Activated naive CD8-positive, alpha-beta T cell treated with anti-CD3 and anti-CD28 coated beads, Interleukin-2, amount 10 ng/mL, durations not matched to agents 7 days and 5 days (primary cell): ENCODE measurements at regions not wholly inside any gene's neighbourhood (a gene's known extent, or its start where the extent isn't known, plus 50 kb on each side); places are given as distances from the start of the nearest gene placed in this dataset.

Experiments
- ATAC-seq: fragments of 150-1000 bp; cut with Tn5 transposase; one replicate; pipeline ENCODE4 v1.10.0; 2021; ENCODE audit warnings: low read depth, moderate library complexity
- POLR2A ChIA-PET: fragments of 350-600 bp; sonication (Branson Sonifier 250); formaldehyde crosslinking; loops from one replicate; lab custom pipeline; 2021; ENCODE audit warnings: antibody characterized with exemption; lab: Charles Lee
- DNase-seq: peaks from one replicate; pipeline ENCODE4 v3.0.0; 2021
- H3K27ac Mint-ChIP-seq: one replicate; pipeline ENCODE4 v1.8.0; 2022; ENCODE audit warnings: mild to moderate bottlenecking, mixed read lengths
- H3K27me3 Mint-ChIP-seq: one replicate; pipeline ENCODE4 v1.8.0; 2022; ENCODE audit warnings: mild to moderate bottlenecking, moderate library complexity, mixed read lengths
- H3K36me3 Mint-ChIP-seq: one replicate; pipeline ENCODE4 v1.8.0; 2021; ENCODE audit warnings: mild to moderate bottlenecking, mixed read lengths
- H3K4me1 Mint-ChIP-seq: one replicate; pipeline ENCODE4 v1.8.0; 2021; ENCODE audit warnings: mixed read lengths
- H3K4me3 Mint-ChIP-seq: one replicate; pipeline ENCODE4 v1.8.0; 2022; ENCODE audit warnings: mild to moderate bottlenecking, moderate library complexity, mixed read lengths
- H3K9me3 Mint-ChIP-seq: one replicate; pipeline ENCODE4 v1.8.0; 2021; ENCODE audit warnings: mixed read lengths

DNA sequence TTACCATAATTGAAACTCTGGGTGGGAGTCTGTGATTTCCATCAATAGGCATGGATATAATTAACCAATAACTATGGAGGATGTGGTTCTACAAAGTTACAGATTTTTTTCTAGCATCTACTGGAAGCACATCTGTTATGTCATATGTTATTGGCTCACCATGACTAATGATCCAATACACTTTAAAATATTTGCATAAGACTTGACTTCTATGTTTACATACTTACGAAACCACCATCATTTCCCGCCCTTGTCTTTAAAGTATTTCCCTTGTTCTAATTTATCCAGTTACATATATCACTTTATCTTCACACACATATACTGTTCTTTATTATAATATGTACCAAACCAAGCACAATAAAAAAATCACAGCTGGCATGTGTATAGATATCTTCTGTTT, 380.3 kb upstream of the CBLB start:
- DNase-seq (no peak), ATAC-seq (no peak)
- POLR2A ChIA-PET: no interaction called here
- peaks cover 37% of the 10 kb centered on the region for H3K36me3 Mint-ChIP-seq
- no peak overlapping the region for H3K4me3 Mint-ChIP-seq
- peaks cover 13% of the 10 kb centered on the region for H3K9me3 Mint-ChIP-seq
- no peaks in the 10 kb centered on the region for H3K27me3 Mint-ChIP-seq
- H3K27ac Mint-ChIP-seq: no peak overlapping the region
- H3K4me1 Mint-ChIP-seq: peaks cover 21% of the 10 kb centered on the region

DNA sequence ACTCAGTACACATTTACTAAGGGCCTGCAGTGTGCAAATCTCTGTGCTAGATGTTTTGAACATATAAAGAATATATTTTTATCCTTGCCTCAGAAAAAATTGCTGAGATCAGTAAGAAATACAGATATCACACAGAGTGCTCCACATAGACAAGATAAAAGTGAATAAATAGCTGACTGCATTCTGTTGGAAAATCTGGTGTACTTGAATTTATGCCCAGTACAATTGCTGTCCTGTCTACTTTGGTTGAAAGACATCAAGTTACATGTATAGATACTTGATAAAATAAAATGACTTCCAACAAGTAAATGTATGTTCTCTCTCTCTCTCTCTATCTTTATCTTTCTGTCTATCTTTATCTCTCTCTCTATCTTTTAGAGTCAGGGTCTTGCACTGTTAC, 381.2 kb upstream of the CBLB start:
- H3K4me1 Mint-ChIP-seq: peaks cover 22% of the 10 kb centered on the region
- DNase-seq: no peak

DNA sequence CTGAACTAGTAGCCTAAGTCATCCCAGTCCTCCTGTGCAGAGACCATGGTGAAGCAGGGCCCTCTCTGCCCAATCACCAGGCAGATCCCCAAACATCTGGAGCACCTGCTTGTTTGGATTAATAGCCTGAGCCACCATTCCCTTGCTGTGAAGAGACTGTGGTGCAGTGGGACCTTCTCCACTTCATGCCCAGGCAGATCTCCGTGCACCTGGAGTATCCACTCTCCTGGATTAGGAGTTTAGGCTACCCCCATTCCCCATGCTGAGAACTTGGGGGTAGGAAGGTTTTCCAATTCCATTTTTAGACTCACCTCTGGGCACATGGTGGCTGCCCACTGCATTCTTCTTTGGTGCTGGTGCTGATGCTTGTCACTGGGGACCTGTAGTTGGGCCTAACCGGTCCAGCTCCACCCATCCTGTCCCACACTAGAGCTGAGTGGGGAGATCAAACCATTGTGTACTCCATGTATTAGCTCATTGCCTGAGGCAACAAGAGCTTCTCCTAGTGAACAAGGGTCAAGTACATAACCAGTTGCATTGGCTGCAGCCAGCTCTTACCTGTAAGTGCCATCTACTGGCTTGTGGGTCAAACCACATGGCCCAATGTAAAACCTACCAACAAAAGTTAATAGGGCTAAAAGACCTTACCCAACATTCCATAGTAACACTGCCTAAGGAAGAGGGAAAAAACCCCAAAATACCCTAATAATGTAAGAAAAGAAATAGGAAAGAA, 382.5 kb upstream of the CBLB start:
- H3K4me3 Mint-ChIP-seq: no peak overlapping the region
- DNase-seq (no peak), ATAC-seq (peak; percentile 56)
- POLR2A ChIA-PET: no interaction called here
- no peaks in the 10 kb centered on the region for H3K27me3 Mint-ChIP-seq
- H3K4me1 Mint-ChIP-seq: peaks cover 22% of the 10 kb centered on the region
- peaks cover 38% of the 10 kb centered on the region for H3K36me3 Mint-ChIP-seq
- H3K9me3 Mint-ChIP-seq: peaks cover 11% of the 10 kb centered on the region
- peak overlapping the region; percentile 67 for H3K27ac Mint-ChIP-seq

More for the DNA sequence above, 381.2 kb upstream of the CBLB start:
- H3K4me3 Mint-ChIP-seq: no peak overlapping the region
- peaks cover 39% of the 10 kb centered on the region for H3K36me3 Mint-ChIP-seq
- no peaks in the 10 kb centered on the region for H3K27me3 Mint-ChIP-seq
- peaks cover 13% of the 10 kb centered on the region for H3K9me3 Mint-ChIP-seq
- POLR2A ChIA-PET: no interaction called here
- no peak for ATAC-seq
- H3K27ac Mint-ChIP-seq: no peak overlapping the region

DNA sequence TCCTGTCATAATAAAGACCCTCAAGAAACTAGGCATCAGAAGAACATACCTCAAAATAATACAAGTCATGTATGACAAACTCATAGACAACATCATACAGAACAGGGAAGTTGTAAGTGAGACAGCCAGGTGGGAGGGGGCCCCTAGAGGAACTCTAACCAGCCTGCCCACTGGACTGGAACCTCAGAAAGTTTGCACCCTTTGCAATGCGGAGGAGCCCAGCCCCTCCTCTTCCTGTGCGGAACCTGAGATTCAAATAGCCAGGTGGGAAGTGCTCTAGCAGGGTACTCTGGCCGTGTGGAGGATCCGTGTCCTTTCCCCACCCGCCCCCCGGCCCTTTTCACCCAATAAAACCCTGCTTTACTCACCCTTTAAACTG, 387.0 kb upstream of the CBLB start:
- Mint-ChIP-seq H3K4me3 (no peak overlapping the region), H3K4me1 (peaks cover 5% of the 10 kb centered on the region), H3K9me3 (peaks cover 8% of the 10 kb centered on the region), H3K27ac (no peak overlapping the region), H3K27me3 (no peaks in the 10 kb centered on the region), H3K36me3 (peaks cover 17% of the 10 kb centered on the region)
- DNase-seq: no peak
- no peak for ATAC-seq
- POLR2A ChIA-PET: no interaction called here

DNA sequence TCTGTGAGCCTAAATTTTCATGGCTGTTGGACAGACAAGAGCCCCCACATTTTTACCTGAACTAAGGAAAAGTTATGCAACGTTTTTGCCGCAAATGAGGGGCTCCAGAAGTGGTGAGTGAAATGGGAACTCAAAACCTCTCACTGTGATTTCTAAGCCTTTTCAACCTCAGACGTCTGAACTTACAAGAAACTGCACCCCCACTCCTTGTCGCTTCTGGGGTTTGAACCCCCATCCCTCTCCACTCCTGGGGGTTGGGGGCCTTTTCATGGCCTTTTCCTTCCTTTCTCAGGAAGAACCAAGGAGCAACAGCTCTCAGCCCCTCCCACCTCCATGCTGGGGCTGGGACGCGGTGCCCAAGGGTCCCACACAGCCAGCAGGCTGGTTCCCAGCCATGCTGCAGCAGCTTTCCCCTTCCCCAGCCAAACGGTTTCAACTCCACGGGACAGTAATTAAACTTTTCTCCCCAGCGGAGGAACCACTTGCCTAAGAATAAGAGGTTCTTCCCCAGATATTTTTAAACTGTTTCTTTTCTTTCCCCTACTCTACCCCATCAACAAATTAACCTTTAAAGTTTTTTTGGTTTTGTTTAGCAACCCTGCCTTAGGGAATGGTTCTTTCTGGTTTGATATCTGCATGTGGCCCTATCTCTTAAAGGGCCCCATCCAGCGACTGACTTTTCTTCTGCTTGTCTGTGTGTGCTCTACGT, 387.6 kb upstream of the CBLB start:
- POLR2A ChIA-PET: no interaction called here
- ATAC-seq: no peak
- Mint-ChIP-seq H3K27ac (no peak overlapping the region), H3K4me3 (no peak overlapping the region), H3K36me3 (peaks cover 14% of the 10 kb centered on the region), H3K27me3 (no peaks in the 10 kb centered on the region), H3K4me1 (peaks cover 3% of the 10 kb centered on the region), H3K9me3 (peaks cover 7% of the 10 kb centered on the region)
- DNase-seq: no peak

DNA sequence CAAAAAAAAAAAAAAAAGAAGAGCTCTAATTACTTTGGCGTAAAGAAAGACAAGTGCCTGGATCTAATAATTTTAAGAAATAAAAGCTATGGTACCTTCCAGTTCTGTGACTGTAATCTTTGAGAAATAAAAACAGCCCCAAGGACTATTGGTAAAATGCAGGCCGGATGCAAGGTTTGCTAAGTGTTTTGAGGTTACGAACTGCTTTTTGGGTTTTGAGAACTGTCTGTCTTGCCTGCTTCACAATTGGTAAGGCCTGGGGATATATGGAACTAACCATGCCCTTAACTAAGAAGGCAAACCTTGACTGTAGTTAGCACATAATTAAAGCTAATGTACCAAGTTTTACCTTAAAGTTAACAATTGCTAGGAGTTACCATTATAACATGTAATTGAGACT, 388.4 kb upstream of the CBLB start:
- no peak overlapping the region for H3K4me3 Mint-ChIP-seq
- peaks cover 5% of the 10 kb centered on the region for H3K9me3 Mint-ChIP-seq

DNA sequence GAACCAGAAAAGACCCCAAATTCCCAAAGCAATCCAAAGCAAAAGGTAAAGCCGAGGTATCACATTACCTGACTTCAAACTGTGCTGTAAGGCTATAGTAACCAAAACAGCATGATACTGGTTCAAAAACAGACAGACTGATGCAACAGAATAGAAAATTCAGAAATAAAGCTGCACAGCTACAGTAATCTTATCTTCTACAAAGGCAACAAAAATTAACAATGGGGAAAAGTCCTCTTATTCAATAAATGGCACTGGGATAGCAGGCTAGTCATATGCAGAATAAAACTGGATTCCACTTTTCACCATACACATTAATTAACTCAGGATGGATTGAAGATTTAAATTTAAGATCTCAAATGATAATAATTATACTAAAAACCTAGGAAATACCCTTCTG, 392.6 kb upstream of the CBLB start:
- Mint-ChIP-seq H3K4me3 (no peak overlapping the region), H3K36me3 (no peaks in the 10 kb centered on the region), H3K4me1 (no peaks in the 10 kb centered on the region)

More for the DNA sequence above, 388.4 kb upstream of the CBLB start:
- H3K27ac Mint-ChIP-seq: no peak overlapping the region
- DNase-seq (no peak), ATAC-seq (no peak)
- H3K4me1 Mint-ChIP-seq: peaks cover 1% of the 10 kb centered on the region
- peaks cover 10% of the 10 kb centered on the region for H3K36me3 Mint-ChIP-seq
- H3K27me3 Mint-ChIP-seq: no peaks in the 10 kb centered on the region
- POLR2A ChIA-PET: no interaction called here

DNA sequence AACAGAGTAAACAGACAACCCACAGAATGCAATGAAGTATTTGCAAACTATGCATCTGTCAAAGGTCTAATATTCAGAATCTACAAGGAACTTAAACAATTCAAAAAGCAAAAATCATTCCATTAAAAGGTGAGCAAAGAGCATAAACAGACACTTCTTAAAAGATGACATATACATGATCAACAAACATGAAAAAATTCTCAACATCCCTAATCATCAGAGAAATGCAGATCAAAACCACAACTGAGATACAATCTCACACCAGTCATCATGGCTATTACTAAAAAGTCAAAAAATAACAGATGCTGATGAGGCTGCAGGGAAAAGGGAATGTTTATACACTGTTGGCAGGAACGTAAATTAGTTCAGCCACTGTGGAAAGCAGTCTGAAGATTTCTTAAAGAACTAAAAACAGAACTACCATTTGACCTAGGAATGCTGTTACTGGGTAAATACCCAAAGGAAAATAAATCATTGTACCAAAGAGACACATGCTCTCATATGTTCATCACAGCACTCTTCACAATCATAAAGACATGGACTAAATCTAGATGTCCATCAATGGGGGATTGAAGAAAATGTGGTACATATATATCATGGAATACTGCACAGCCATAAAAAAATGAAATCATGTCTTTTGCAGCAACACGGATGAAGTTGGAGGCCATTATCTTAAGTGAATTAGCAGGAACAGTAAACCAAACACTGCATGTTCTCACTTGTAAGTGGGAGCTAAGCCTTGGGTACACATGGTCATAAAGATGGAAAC, 393.3 kb upstream of the CBLB start:
- Mint-ChIP-seq H3K4me3 (no peak overlapping the region), H3K36me3 (no peaks in the 10 kb centered on the region)

More for the DNA sequence above, 392.6 kb upstream of the CBLB start:
- DNase-seq: no peak
- POLR2A ChIA-PET: no interaction called here
- Mint-ChIP-seq H3K27me3 (no peaks in the 10 kb centered on the region), H3K27ac (no peak overlapping the region), H3K9me3 (peaks cover 3% of the 10 kb centered on the region)
- no peak for ATAC-seq

DNA sequence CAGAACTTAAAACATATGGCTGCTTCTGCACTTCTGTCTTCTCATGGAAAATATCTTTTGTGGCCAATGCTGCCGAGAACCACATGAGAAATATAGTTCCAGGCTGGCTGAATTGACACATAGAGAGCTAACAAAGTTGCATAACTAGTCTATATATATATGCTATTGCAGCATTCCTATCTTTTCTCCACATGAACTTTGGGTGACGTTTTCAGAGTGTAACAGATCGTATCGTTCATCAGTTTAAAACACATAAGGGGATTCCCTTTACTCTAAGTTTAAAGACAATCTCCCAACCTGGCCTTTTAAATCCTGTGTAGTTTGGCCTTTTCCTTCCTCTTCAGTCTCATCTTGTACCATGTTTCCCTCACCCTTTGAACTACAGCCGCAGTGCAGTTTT, 394.2 kb upstream of the CBLB start:
- no peak overlapping the region for H3K4me3 Mint-ChIP-seq
- no peak overlapping the region for H3K27ac Mint-ChIP-seq
- no peak for DNase-seq
- no peaks in the 10 kb centered on the region for H3K36me3 Mint-ChIP-seq
- ATAC-seq: no peak
- peaks cover 4% of the 10 kb centered on the region for H3K9me3 Mint-ChIP-seq
- POLR2A ChIA-PET: no interaction called here
- H3K27me3 Mint-ChIP-seq: no peaks in the 10 kb centered on the region
- H3K4me1 Mint-ChIP-seq: no peaks in the 10 kb centered on the region

More for the DNA sequence above, 393.3 kb upstream of the CBLB start:
- Mint-ChIP-seq H3K9me3 (peaks cover 3% of the 10 kb centered on the region), H3K27ac (no peak overlapping the region), H3K27me3 (no peaks in the 10 kb centered on the region), H3K4me1 (no peaks in the 10 kb centered on the region)
- DNase-seq (no peak), ATAC-seq (no peak)
- POLR2A ChIA-PET: no interaction called here

DNA sequence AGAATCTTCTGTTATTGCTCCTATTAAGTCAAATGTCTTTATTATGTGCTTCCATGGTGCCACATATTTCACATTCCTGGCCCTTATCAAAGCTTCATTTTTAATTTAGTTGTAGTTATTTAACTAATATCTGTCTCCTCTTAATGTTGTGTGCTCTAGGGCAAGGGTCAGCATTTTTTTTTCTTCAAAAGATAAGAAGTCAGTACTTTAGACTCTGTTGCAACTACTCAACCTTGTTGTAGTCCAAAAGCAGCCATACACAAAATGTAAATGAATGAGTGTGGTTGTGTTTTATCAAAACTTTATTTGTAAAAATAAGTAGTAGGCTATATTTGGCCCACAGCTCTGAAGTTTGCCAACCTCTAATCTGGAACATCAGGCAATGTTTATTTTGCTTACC, 394.7 kb upstream of the CBLB start:
- H3K4me1 Mint-ChIP-seq: no peaks in the 10 kb centered on the region
- H3K27ac Mint-ChIP-seq: no peak overlapping the region
- ATAC-seq (no peak), DNase-seq (no peak)
- no peaks in the 10 kb centered on the region for H3K36me3 Mint-ChIP-seq
- H3K27me3 Mint-ChIP-seq: no peaks in the 10 kb centered on the region
- H3K9me3 Mint-ChIP-seq: peaks cover 6% of the 10 kb centered on the region
- H3K4me3 Mint-ChIP-seq: no peak overlapping the region
- POLR2A ChIA-PET: no interaction called here

DNA sequence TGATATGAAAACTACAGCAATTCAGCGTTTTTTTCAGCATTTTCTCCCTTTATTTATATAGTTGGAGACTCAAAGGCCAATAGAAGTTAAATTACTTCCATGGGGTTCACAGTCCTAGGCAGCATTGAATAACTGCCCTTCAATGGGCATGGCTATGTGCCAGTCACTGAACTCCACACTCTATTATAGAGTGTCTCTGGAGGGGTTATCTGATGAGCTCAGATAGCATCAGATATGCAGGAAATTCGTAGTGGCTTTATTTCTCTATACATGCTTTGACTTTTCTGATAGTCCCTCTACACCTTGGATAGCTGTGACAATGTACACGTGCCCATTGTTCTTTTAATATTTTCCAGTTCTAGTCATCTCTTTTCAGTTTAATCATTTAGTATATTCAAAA, 396.9 kb upstream of the CBLB start:
- no peak overlapping the region for H3K27ac Mint-ChIP-seq
- no peak for ATAC-seq
- H3K36me3 Mint-ChIP-seq: no peaks in the 10 kb centered on the region
- DNase-seq: no peak
- H3K4me3 Mint-ChIP-seq: no peak overlapping the region
- H3K4me1 Mint-ChIP-seq: no peaks in the 10 kb centered on the region
- peaks cover 8% of the 10 kb centered on the region for H3K9me3 Mint-ChIP-seq
- H3K27me3 Mint-ChIP-seq: no peaks in the 10 kb centered on the region
- POLR2A ChIA-PET: no interaction called here

DNA sequence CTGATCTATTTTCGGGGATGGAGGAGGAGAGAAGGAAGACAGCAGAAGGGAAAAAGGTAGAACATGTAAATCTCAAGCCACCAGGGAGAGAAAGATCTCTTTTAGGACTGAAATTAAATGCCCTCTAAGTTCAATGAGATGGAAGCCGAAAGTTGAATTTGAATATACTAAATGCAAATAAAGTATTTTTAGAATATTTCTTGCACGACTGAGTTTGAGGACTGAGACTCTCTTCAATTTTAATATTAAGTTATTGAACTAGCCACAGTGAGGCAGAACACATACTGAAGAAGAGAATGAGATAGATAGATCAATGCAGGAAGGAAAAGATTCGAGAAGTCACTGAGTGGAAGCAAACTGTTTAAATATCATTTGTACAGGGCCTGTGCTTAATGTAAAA, 399.9 kb upstream of the CBLB start:
- H3K27me3 Mint-ChIP-seq: no peaks in the 10 kb centered on the region
- H3K36me3 Mint-ChIP-seq: peaks cover 1% of the 10 kb centered on the region
- POLR2A ChIA-PET: no interaction called here
- no peaks in the 10 kb centered on the region for H3K4me1 Mint-ChIP-seq
- no peak overlapping the region for H3K4me3 Mint-ChIP-seq
- no peak overlapping the region for H3K27ac Mint-ChIP-seq
- DNase-seq (no peak), ATAC-seq (no peak)
- H3K9me3 Mint-ChIP-seq: peaks cover 8% of the 10 kb centered on the region

DNA sequence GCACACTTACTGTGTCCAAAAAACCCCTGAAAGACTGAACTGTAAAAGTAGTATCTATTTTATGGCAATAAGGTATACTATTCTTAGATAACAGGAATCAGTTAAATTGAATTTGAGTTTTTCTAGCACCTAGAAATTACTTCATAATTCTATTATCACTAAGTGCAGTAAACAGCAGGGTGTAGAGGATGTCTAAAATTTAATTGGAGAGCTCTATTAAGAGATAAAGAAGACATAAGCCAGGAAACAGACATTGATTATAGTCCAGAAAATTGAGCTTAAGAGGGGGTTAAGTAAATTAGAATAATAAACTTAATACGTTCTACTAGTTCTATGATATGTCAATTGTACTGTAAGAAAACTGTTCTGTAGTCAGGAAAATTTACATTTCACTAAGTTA, 403.5 kb upstream of the CBLB start:
- ATAC-seq (no peak), DNase-seq (no peak)
- POLR2A ChIA-PET: no interaction called here
- Mint-ChIP-seq H3K27ac (no peak overlapping the region), H3K36me3 (peaks cover 19% of the 10 kb centered on the region), H3K4me1 (peaks cover 11% of the 10 kb centered on the region), H3K4me3 (no peak overlapping the region), H3K27me3 (no peaks in the 10 kb centered on the region), H3K9me3 (peaks cover 17% of the 10 kb centered on the region)

DNA sequence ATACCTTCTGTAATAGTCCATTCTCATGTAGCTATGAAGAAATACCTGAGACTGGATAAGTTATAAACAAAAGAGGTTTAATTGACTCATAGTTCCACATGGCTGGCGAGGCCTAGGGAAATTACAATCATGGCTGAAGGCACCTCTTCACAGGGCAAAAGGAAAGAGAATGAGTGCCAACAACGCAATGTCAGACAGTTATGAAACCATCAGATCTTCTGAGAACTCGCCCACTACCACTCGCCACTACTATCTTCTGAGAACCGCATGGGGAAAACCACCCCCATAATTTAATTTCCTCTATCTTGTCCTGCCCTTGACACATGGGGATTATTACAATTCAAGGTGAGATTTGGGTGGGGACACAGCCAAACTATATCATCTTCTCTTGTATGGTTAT, 406.8 kb upstream of the CBLB start:
- Mint-ChIP-seq H3K27me3 (no peaks in the 10 kb centered on the region), H3K27ac (no peak overlapping the region), H3K4me1 (peaks cover 12% of the 10 kb centered on the region), H3K36me3 (peaks cover 19% of the 10 kb centered on the region), H3K9me3 (peaks cover 18% of the 10 kb centered on the region), H3K4me3 (no peak overlapping the region)
- DNase-seq (no peak), ATAC-seq (no peak)
- POLR2A ChIA-PET: no interaction called here
